GM12873 (cell line): ENCODE measurements at regions not wholly inside any gene's neighbourhood (a gene's known extent, or its start where the extent isn't known, plus 50 kb on each side); places are given as distances from the start of the nearest gene placed in this dataset.

Experiments
- TF ChIP-seq, protein P1 (sequence below): IDR thresholded peaks from 2 replicates; pipeline ENCODE4 v1.5.1; 2012; ENCODE audit warnings: low read depth, mild to moderate bottlenecking, moderate library complexity, low read length, control low read depth; ENCODE audit not compliant: insufficient read depth; ENCODE audit errors: missing control alignments

DNA sequence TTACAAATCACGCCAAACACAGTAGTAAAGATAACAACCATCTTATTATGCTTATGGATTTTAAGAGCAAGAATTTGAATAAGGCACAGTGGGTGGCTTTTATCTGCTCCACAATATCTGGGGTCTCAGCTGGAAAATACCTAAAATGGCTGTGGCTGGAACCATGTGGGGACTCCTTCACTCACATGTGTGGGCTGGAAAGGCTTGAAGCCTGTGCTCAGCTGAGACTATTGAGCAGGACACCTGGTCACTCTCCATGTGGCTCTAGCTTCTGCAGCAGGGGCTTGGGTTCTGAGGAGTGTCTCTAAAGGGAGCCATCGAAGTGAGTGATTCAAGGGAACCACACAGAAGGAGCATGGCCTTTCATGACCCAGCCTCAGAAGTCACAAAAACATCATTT, 239.6 kb upstream of the B3GALT2 start:
- TF ChIP-seq, protein P1, sequence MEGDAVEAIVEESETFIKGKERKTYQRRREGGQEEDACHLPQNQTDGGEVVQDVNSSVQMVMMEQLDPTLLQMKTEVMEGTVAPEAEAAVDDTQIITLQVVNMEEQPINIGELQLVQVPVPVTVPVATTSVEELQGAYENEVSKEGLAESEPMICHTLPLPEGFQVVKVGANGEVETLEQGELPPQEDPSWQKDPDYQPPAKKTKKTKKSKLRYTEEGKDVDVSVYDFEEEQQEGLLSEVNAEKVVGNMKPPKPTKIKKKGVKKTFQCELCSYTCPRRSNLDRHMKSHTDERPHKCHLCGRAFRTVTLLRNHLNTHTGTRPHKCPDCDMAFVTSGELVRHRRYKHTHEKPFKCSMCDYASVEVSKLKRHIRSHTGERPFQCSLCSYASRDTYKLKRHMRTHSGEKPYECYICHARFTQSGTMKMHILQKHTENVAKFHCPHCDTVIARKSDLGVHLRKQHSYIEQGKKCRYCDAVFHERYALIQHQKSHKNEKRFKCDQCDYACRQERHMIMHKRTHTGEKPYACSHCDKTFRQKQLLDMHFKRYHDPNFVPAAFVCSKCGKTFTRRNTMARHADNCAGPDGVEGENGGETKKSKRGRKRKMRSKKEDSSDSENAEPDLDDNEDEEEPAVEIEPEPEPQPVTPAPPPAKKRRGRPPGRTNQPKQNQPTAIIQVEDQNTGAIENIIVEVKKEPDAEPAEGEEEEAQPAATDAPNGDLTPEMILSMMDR, result no peak

DNA sequence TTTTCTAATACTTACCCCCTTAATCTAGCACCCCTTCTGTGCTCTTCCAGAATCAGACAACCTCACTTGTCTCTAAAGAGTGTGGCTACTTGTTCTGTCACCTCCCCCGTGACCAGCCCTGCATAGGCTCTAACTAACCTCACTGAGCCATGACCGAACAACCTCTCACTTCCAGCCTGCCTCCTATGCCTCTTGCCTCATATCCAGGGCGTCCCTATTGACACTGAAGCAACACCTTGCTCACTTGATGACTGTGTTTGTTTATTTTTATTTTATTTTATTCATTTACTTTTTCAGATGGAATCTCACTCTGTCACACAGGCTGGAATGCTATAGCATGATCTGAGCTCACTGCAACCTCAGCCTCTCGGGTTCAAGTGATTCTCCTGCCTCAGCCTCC, 235.1 kb upstream of the B3GALT2 start:
- TF ChIP-seq, protein P1, result no peak

DNA sequence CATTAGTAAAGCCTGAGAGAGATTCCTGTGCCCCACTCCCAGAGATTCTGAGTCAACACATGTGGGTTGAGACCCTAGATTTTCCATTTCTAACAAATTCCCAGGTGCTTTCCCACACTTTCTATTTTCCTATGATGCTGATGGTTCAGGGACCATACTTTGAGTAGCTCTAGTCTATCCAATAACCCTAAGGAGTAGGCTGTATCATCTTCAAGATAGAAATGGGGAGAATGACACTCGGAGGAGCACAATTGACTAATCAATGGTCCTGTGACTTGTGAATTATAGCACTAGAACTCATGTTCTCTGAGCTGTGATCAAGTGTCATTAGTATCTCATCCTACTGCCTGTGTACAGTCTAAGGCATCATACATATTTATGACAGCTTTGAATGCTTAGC, 232.9 kb upstream of the B3GALT2 start:
- TF ChIP-seq, protein P1, result no peak

DNA sequence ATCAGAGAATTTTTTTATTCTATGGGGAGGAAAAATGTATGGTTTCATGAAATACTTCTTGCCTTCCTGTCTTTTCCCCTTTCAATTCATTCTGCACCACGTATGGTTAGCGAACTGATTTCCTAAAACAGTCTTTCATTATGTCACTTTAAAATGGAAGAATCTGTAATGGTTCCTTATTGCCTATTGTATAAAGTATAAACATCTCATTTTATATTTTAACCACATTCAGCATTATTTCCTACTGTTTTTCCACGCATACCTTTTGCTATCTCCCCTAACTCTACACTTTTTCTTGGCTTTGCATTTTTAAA, 232.3 kb upstream of the B3GALT2 start:
- TF ChIP-seq, protein P1, result no peak

DNA sequence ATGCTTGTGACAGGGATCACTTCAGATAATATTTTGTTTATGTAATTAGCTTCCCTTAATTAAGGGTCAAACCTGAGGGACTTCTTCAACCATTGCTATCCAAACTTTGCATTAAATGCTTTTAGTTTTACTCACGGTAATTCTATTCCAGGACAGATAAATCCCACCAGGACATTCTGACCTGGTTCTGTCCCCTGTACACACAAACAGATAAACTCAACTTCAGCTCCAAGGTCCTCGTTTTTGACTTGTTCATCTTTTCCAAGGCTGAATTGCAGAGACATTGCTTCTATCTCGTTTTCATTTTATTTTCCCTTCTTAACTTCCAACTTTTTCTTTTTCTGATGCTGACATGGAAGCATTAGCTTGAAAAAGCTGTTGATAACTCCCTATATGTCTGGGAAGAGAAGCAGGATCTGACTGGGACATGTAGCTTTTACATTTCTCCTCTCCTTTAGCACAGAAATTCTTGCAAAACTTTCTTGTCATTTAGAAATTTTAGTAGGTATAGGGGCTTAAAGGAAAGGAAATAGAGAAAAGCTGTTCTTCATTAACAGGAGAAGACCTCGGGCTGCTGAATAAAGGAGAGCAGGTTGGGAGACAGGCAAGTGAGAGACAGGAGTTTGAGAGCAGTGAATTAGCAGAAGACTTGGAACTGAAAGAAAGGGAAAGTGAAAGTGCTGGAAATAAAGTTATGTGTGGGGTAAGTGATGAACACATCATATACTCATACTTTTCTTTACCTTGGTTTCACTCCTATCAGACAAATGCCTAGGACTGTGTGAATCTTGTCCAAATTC, 231.7 kb upstream of the B3GALT2 start:
- TF ChIP-seq, protein P1, result no peak

DNA sequence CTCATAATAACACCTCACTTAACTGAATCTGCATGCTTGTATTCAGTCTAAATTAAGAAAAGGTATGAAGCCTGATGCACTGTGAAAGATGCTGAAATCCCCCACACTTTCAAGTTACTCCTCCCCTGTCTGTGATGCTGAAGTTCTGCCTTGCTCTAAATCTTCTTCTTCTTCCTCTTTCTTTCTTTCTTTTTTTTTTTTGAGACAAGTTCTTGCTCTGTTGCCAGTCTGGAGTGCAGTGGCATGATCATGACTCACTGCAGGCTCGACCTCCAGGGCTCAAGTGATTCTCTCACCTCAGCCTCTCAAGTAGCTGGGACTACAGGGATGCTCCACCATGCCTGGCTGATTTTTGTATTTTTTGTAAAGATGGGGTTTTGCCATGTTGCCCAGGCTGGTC, 231.0 kb upstream of the B3GALT2 start:
- TF ChIP-seq, protein P1, result no peak

DNA sequence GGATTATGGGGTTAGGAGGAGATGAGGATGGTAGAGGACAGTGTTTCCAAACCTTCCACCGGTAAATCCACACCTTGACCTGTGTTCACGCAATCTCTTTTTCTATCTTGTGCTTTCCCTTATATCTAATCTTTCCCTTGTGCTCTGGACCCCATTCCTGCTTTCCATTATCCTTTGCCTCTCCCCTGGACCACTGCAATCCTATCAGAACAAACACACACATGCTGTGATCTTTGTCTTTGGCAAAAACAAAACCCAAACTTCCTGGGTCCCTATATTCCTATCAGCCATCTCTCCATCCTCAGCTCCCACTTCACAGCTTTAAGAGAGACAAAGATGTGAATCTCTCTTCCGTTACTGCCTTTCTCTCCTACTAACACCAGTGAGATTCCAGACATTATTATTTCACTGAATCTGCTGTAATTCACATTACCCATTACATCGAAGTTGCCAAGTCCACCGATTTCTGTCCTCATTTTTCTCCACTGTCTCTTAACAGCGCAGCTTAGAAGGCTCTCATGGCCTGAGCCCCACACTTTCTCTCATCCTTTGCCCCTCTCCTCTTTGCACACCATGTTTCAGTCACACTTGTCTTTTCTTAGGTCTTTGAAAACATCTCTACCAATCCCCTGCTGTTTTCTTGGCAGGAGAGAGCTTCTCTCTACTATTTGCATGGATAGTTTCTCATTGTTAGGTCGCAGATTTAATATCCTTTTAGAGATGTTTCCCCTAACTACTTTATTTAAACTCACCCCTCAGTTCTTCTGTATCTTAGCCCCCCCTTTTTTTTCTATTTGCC, 230.0 kb upstream of the B3GALT2 start:
- TF ChIP-seq, protein P1, result no peak
